ENCODE measurements at regions not wholly inside any gene's neighbourhood (a gene's known extent, or its start where the extent isn't known, plus 50 kb on each side); places are given as distances from the start of the nearest gene placed in this dataset.

- Mint-ChIP-seq H3K9me3 (peaks cover 5% of the 10 kb centered on the region), H3K27me3 (peaks cover 20% of the 10 kb centered on the region), H3K4me3 (no peak overlapping the region), H3K36me3 (peaks cover 4% of the 10 kb centered on the region), H3K27ac (no peak overlapping the region), H3K4me1 (ENCODE audit: unreplicated experiment) (no peaks in the 10 kb centered on the region)
- no peak for DNase-seq (ENCODE audit: extremely low spot score, unreplicated experiment)
- TF ChIP-seq CTCF (conservative IDR thresholded peaks at IDR 0.05) = no peak
Observed at GRCh38 chr16:5512014-5512413, 414.4 kb upstream of the EEF2KMT start.

GRCh38 chr16:5510819-5511370, 413.3 kb upstream of the EEF2KMT start:
- Mint-ChIP-seq H3K27ac (no peak overlapping the region), H3K4me3 (no peak overlapping the region), H3K36me3 (no peaks in the 10 kb centered on the region), H3K4me1 (ENCODE audit: unreplicated experiment) (peaks cover 5% of the 10 kb centered on the region), H3K9me3 (no peaks in the 10 kb centered on the region), H3K27me3 (peaks cover 26% of the 10 kb centered on the region)
- TF ChIP-seq CTCF (conservative IDR thresholded peaks at IDR 0.05) = no peak
- no peak for DNase-seq (ENCODE audit: extremely low spot score, unreplicated experiment)

GRCh38 chr16:5509794-5510193, 412.2 kb upstream of the EEF2KMT start:
- TF ChIP-seq CTCF (conservative IDR thresholded peaks at IDR 0.05) = no peak
- peaks cover 37% of the 10 kb centered on the region for H3K27me3 Mint-ChIP-seq
- H3K36me3 Mint-ChIP-seq = no peaks in the 10 kb centered on the region
- DNase-seq (ENCODE audit: extremely low spot score, unreplicated experiment) = no peak
- H3K4me3 Mint-ChIP-seq = no peak overlapping the region
- no peak overlapping the region for H3K27ac Mint-ChIP-seq
- H3K9me3 Mint-ChIP-seq = no peaks in the 10 kb centered on the region
- peaks cover 15% of the 10 kb centered on the region for H3K4me1 Mint-ChIP-seq (ENCODE audit: unreplicated experiment)

GRCh38 chr16:5509336-5509735, 411.7 kb upstream of the EEF2KMT start:
- Mint-ChIP-seq H3K27ac (no peak overlapping the region), H3K4me1 (ENCODE audit: unreplicated experiment) (peaks cover 16% of the 10 kb centered on the region), H3K9me3 (no peaks in the 10 kb centered on the region), H3K4me3 (no peak overlapping the region), H3K36me3 (no peaks in the 10 kb centered on the region), H3K27me3 (peaks cover 41% of the 10 kb centered on the region)
- DNase-seq (ENCODE audit: extremely low spot score, unreplicated experiment) = no peak
- TF ChIP-seq CTCF (conservative IDR thresholded peaks at IDR 0.05) = no peak

- Mint-ChIP-seq H3K27ac (no peak overlapping the region), H3K4me3 (no peak overlapping the region), H3K27me3 (peaks cover 43% of the 10 kb centered on the region), H3K4me1 (ENCODE audit: unreplicated experiment) (peaks cover 16% of the 10 kb centered on the region), H3K9me3 (no peaks in the 10 kb centered on the region), H3K36me3 (no peaks in the 10 kb centered on the region)
- no peak for DNase-seq (ENCODE audit: extremely low spot score, unreplicated experiment)
- TF ChIP-seq CTCF (conservative IDR thresholded peaks at IDR 0.05) = no peak
Observed at GRCh38 chr16:5508371-5508770, 410.8 kb upstream of the EEF2KMT start.

- Mint-ChIP-seq H3K4me3 (no peak overlapping the region), H3K27ac (no peak overlapping the region), H3K27me3 (peaks cover 43% of the 10 kb centered on the region), H3K9me3 (no peaks in the 10 kb centered on the region), H3K36me3 (no peaks in the 10 kb centered on the region), H3K4me1 (ENCODE audit: unreplicated experiment) (peaks cover 16% of the 10 kb centered on the region)
- no peak for TF ChIP-seq CTCF (conservative IDR thresholded peaks at IDR 0.05)
- DNase-seq (ENCODE audit: extremely low spot score, unreplicated experiment) = no peak
Observed at GRCh38 chr16:5506021-5506420, 408.4 kb upstream of the EEF2KMT start.
